ENCODE measurements at regions not wholly inside any gene's neighbourhood (a gene's known extent, or its start where the extent isn't known, plus 50 kb on each side); places are given as distances from the start of the nearest gene placed in this dataset.
A peak's percentile ranks its signal among the peaks of the same experiment; 100 is the strongest.

GRCh38 chr7:118298771-118299170 is 74.3 kb downstream of the ANKRD7 start:
- DNase-seq, result no peak

- no peak for DNase-seq
These were observed 75.7 kb downstream of the ANKRD7 start for GRCh38 chr7:118300177-118300576.

- DNase-seq, result no peak
These were observed 79.6 kb downstream of the ANKRD7 start for GRCh38 chr7:118304100-118304499.

GRCh38 chr7:118305671-118306070 is 81.2 kb downstream of the ANKRD7 start:
- peak; percentile 68 for DNase-seq

GRCh38 chr7:118306771-118307170 is 82.3 kb downstream of the ANKRD7 start:
- peak; percentile 41 for DNase-seq

- DNase-seq, result peak; percentile 90
These were observed 86.8 kb downstream of the ANKRD7 start for GRCh38 chr7:118311121-118311836.

- DNase-seq, result no peak
These were observed 87.5 kb downstream of the ANKRD7 start for GRCh38 chr7:118312051-118312450.

- DNase-seq, result no peak
These were observed 88.5 kb downstream of the ANKRD7 start for GRCh38 chr7:118312966-118313365.

- DNase-seq, result no peak
These were observed 100.4 kb downstream of the ANKRD7 start for GRCh38 chr7:118324790-118325449.

GRCh38 chr7:118325450-118325808 is 100.9 kb downstream of the ANKRD7 start:
- no peak for DNase-seq

GRCh38 chr7:118327174-118327573 is 102.7 kb downstream of the ANKRD7 start:
- peak; percentile 67 for DNase-seq

- DNase-seq, result no peak
These were observed 104.2 kb downstream of the ANKRD7 start for GRCh38 chr7:118328505-118329211.

GRCh38 chr7:118330388-118330787 is 105.9 kb downstream of the ANKRD7 start:
- DNase-seq, result no peak

GRCh38 chr7:118346748-118347147 is 122.2 kb downstream of the ANKRD7 start:
- no peak for DNase-seq

GRCh38 chr7:118349604-118350003 is 125.1 kb downstream of the ANKRD7 start:
- no peak for DNase-seq

- peak; percentile 20 for DNase-seq
These were observed 125.8 kb downstream of the ANKRD7 start for GRCh38 chr7:118350260-118350659.

- peak; percentile 43 for DNase-seq
These were observed 128.5 kb downstream of the ANKRD7 start for GRCh38 chr7:118352867-118353453.

GRCh38 chr7:118366363-118366762 is 141.9 kb downstream of the ANKRD7 start:
- no peak for DNase-seq

GRCh38 chr7:118368958-118369357 is 144.5 kb downstream of the ANKRD7 start:
- no peak for DNase-seq

GRCh38 chr7:118369987-118370386 is 145.5 kb downstream of the ANKRD7 start:
- DNase-seq, result no peak

GRCh38 chr7:118372530-118372929 is 148.0 kb downstream of the ANKRD7 start:
- peak; percentile 76 for DNase-seq

- DNase-seq, result no peak
These were observed 165.1 kb downstream of the ANKRD7 start for GRCh38 chr7:118389629-118390028.

- DNase-seq, result no peak
These were observed 179.7 kb downstream of the ANKRD7 start for GRCh38 chr7:118404211-118404610.

GRCh38 chr7:118418433-118418832 is 193.9 kb downstream of the ANKRD7 start:
- no peak for DNase-seq

All from NCI-H226 (cell line).